H9 (cell line): ENCODE measurements at regions not wholly inside any gene's neighbourhood (a gene's known extent, or its start where the extent isn't known, plus 50 kb on each side); places are given as distances from the start of the nearest gene placed in this dataset.

Source experiments
- DNase-seq: peaks from one replicate; pipeline ENCODE4 v3.0.0-alpha.2; 2017
- H2AFZ ChIP-seq: one replicate; pipeline ENCODE4 v1.6.1; 2013; ENCODE audit warnings: mild to moderate bottlenecking, low read length, control low read depth, moderate library complexity
- H2AK5ac ChIP-seq: 2 replicates; pipeline ENCODE4 v1.6.1; 2013; ENCODE audit warnings: low read length, control low read depth, mixed read lengths; ENCODE audit not compliant: insufficient read length
- H2BK120ac ChIP-seq: one replicate; pipeline ENCODE4 v1.6.1; 2013; ENCODE audit warnings: low read depth, mild to moderate bottlenecking, low read length, control low read depth, inconsistent platforms; ENCODE audit not compliant: poor library complexity, severe bottlenecking
- H2BK12ac ChIP-seq: 2 replicates; pipeline ENCODE4 v1.6.1; 2013; ENCODE audit warnings: low read length, control low read depth, mixed read lengths, low read depth; ENCODE audit not compliant: insufficient read length
- H2BK15ac ChIP-seq: 2 replicates; pipeline ENCODE4 v1.6.1; 2013; ENCODE audit warnings: low read depth, low read length, control low read depth
- H2BK20ac ChIP-seq: one replicate; pipeline ENCODE4 v1.6.1; 2013; ENCODE audit warnings: low read depth, mild to moderate bottlenecking, low read length, control low read depth, inconsistent platforms; ENCODE audit not compliant: poor library complexity, severe bottlenecking
- H2BK5ac ChIP-seq: 2 replicates; pipeline ENCODE4 v1.6.1; 2013; ENCODE audit warnings: low read length, control low read depth, mixed read lengths; ENCODE audit not compliant: insufficient read length
- H3K14ac ChIP-seq: 2 replicates; pipeline ENCODE4 v1.6.1; 2013; ENCODE audit warnings: low read length, control low read depth; ENCODE audit not compliant: insufficient read depth
- H3K18ac ChIP-seq: 2 replicates; pipeline ENCODE4 v1.6.1; 2013; ENCODE audit warnings: low read depth, mild to moderate bottlenecking, mixed read lengths, low read length, control low read depth; ENCODE audit not compliant: insufficient read length
- H3K23ac ChIP-seq: 2 replicates; pipeline ENCODE4 v1.6.1; 2013; ENCODE audit warnings: low read length, control low read depth, mixed read lengths, low read depth; ENCODE audit not compliant: insufficient read length
- H3K23me2 ChIP-seq: 2 replicates; pipeline ENCODE4 v1.6.1; 2013; ENCODE audit warnings: low read depth, mild to moderate bottlenecking, mixed read lengths, low read length, control low read depth; ENCODE audit not compliant: insufficient read length, poor library complexity, severe bottlenecking
- H3K27ac ChIP-seq: 2 replicates; pipeline ENCODE4 v1.5.1; 2013; ENCODE audit warnings: low read length, control low read depth, mixed read lengths, low read depth; ENCODE audit not compliant: insufficient read length
- H3K27me3 ChIP-seq: 2 replicates; pipeline ENCODE4 v1.6.1; 2013; ENCODE audit warnings: low read length, control low read depth, inconsistent platforms; ENCODE audit not compliant: insufficient read depth
- H3K4ac ChIP-seq: 2 replicates; pipeline ENCODE4 v1.6.1; 2013; ENCODE audit warnings: low read depth, mild to moderate bottlenecking, control low read depth, inconsistent platforms, low read length, moderate library complexity
- H3K4me1 ChIP-seq: 2 replicates; pipeline ENCODE4 v1.6.1; 2013; ENCODE audit warnings: low read length, control low read depth, inconsistent platforms; ENCODE audit not compliant: insufficient read depth
- H3K4me2 ChIP-seq: 2 replicates; pipeline ENCODE4 v1.6.1; 2013; ENCODE audit warnings: low read length, control low read depth, mixed read lengths; ENCODE audit not compliant: insufficient read length, insufficient read depth
- H3K56ac ChIP-seq: 2 replicates; pipeline ENCODE4 v1.6.1; 2013; ENCODE audit warnings: low read depth, mild to moderate bottlenecking, mixed read lengths, low read length, control low read depth; ENCODE audit not compliant: insufficient read length
- H3K79me1 ChIP-seq: 2 replicates; pipeline ENCODE4 v1.6.1; 2013; ENCODE audit warnings: low read depth, mild to moderate bottlenecking, moderate library complexity, low read length, control low read depth, inconsistent platforms; ENCODE audit not compliant: insufficient read depth, poor library complexity, severe bottlenecking
- H3K79me2 ChIP-seq: 2 replicates; pipeline ENCODE4 v1.6.1; 2013; ENCODE audit warnings: low read length, control low read depth, inconsistent platforms; ENCODE audit not compliant: insufficient read depth
- H3K9ac ChIP-seq: 2 replicates; pipeline ENCODE4 v1.6.1; 2013; ENCODE audit warnings: low read length, control low read depth, mixed read lengths; ENCODE audit not compliant: insufficient read length; ENCODE audit errors: extremely low read depth
- H3K9me3 ChIP-seq: one replicate; pipeline ENCODE4 v1.6.1; 2013; ENCODE audit warnings: low read depth, low read length, inconsistent platforms; ENCODE audit not compliant: control insufficient read depth
- H3T11ph ChIP-seq: one replicate; pipeline ENCODE4 v1.6.1; 2013; ENCODE audit warnings: mild to moderate bottlenecking, low read length, control low read depth, inconsistent platforms
- H4K20me1 ChIP-seq: one replicate; pipeline ENCODE4 v1.6.1; 2013; ENCODE audit not compliant: control insufficient read depth, insufficient read length, insufficient read depth
- H4K5ac ChIP-seq: 2 replicates; pipeline ENCODE4 v1.6.1; 2013; ENCODE audit warnings: low read depth, mild to moderate bottlenecking, mixed read lengths, low read length, control low read depth; ENCODE audit not compliant: insufficient read length
- H4K8ac ChIP-seq: replicated peaks from 2 replicates; pipeline ENCODE4 v1.6.1; 2013; ENCODE audit warnings: low read length, control low read depth, mixed read lengths, low read depth; ENCODE audit not compliant: insufficient read length
- H4K91ac ChIP-seq: 2 replicates; pipeline ENCODE4 v1.6.1; 2013; ENCODE audit warnings: low read depth, mild to moderate bottlenecking, moderate library complexity, mixed read lengths, low read length, control low read depth; ENCODE audit not compliant: insufficient read length
- H3K27ac Mint-ChIP-seq, 3 experiments: 2 replicates in 2 of 3; 3 replicates in 1 of 3; pipeline ENCODE4 v1.8.0; 2020 to 2021; ENCODE audit warnings: mixed read lengths in 3 of 3, mild to moderate bottlenecking in 1 of 3, moderate library complexity in 1 of 3
- H3K27me3 Mint-ChIP-seq: 2 replicates; pipeline ENCODE4 v1.8.0; 2021; ENCODE audit warnings: low read depth, mild to moderate bottlenecking, moderate library complexity, mixed read lengths
- H3K36me3 Mint-ChIP-seq, 3 experiments: 2 replicates in 2 of 3; 3 replicates in 1 of 3; pipeline ENCODE4 v1.8.0; 2020 to 2021; ENCODE audit warnings: low read depth in 3 of 3, mixed read lengths in 3 of 3; ENCODE audit not compliant: insufficient read depth in 1 of 3
- H3K4me1 Mint-ChIP-seq, 2 experiments: 2 replicates each; pipeline ENCODE4 v1.8.0; 2020; ENCODE audit warnings: mixed read lengths in 2 of 2
- H3K4me3 Mint-ChIP-seq, 2 experiments: 2 replicates in 1 of 2; 3 replicates in 1 of 2; pipeline ENCODE4 v1.8.0; 2020 to 2021; ENCODE audit warnings: mild to moderate bottlenecking in 2 of 2, mixed read lengths in 2 of 2, moderate library complexity in 1 of 2
- H3K9me3 Mint-ChIP-seq, 2 experiments: 2 replicates in 1 of 2; 3 replicates in 1 of 2; pipeline ENCODE4 v1.8.0; 2020; ENCODE audit warnings: mild to moderate bottlenecking in 2 of 2, mixed read lengths in 2 of 2, moderate library complexity in 1 of 2
- CTCF ChIP-seq: fragments of 200-600 bp; sonication (generic); conservative IDR thresholded peaks from 3 replicates; pipeline ENCODE4 v1.8.0; 2021; ENCODE audit warnings: antibody characterized with exemption, mild to moderate bottlenecking
- WGBS: extraction: QIAGEN DNeasy Blood & Tissue Kit; methylation state at CpG from one replicate; pipeline ENCODE4 v1.1.7; 2013; ENCODE audit warnings: missing lambda C conversion rate, low lambda C conversion rate, mixed read lengths; ENCODE audit not compliant: insufficient read length; ENCODE audit errors: extremely low coverage; 5-methylcytosine and 5-hydroxymethylcytosine counted together

GRCh38 chr1:229043115-229043514, 227.8 kb upstream of the RAB4A start:
- H3K27me3 ChIP-seq: no peaks in the 10 kb centered on the region
- H4K5ac ChIP-seq: no peak overlapping the region
- no peak overlapping the region for H4K8ac ChIP-seq
- no peak overlapping the region for H3K18ac ChIP-seq
- H3K4me3 Mint-ChIP-seq: no peak overlapping the region
- H3K36me3 Mint-ChIP-seq: no peaks in the 10 kb centered on the region; a peak in 1 of 7 replicates
- H3K9me3 ChIP-seq: no peaks in the 10 kb centered on the region
- no peak overlapping the region for H3K9ac ChIP-seq
- no peak for DNase-seq
- TF ChIP-seq CTCF: no peak
- H3K27me3 Mint-ChIP-seq: peaks cover 9% of the 10 kb centered on the region
- no peak overlapping the region for H3T11ph ChIP-seq
- no peaks in the 10 kb centered on the region for H3K79me2 ChIP-seq
- no peaks in the 10 kb centered on the region for H3K79me1 ChIP-seq
- no peak overlapping the region for H2AFZ ChIP-seq
- H3K4me2 ChIP-seq: no peak overlapping the region
- no peak overlapping the region for H3K23ac ChIP-seq
- H3K4ac ChIP-seq: no peak overlapping the region
- H3K27ac Mint-ChIP-seq: no peak overlapping the region
- no peak overlapping the region for H2BK12ac ChIP-seq
- H3K4me1 ChIP-seq: peaks cover 11% of the 10 kb centered on the region; the same call in 1 of the 2 replicates
- no peaks in the 10 kb centered on the region for H4K20me1 ChIP-seq
- no peak overlapping the region for H4K91ac ChIP-seq
- no peak overlapping the region for H3K14ac ChIP-seq
- WGBS: no CpG with 5 or more reads among the region's 2 CpGs
- H3K56ac ChIP-seq: no peak overlapping the region
- H2BK20ac ChIP-seq: no peak overlapping the region
- H3K27ac ChIP-seq: no peak overlapping the region
- no peak overlapping the region for H2BK5ac ChIP-seq
- H2BK15ac ChIP-seq: no peak overlapping the region
- peaks cover 4% of the 10 kb centered on the region for H3K23me2 ChIP-seq
- H2BK120ac ChIP-seq: no peak overlapping the region
- H3K9me3 Mint-ChIP-seq: no peaks in the 10 kb centered on the region; a peak in 1 of 5 replicates
- no peak overlapping the region for H2AK5ac ChIP-seq
- peaks cover 22 to 33% of the 10 kb centered on the region in 2 experiments for H3K4me1 Mint-ChIP-seq
